Breast epithelium (tissue), 3 donors: ENCODE measurements at regions not wholly inside any gene's neighbourhood (a gene's known extent, or its start where the extent isn't known, plus 50 kb on each side); places are given as distances from the start of the nearest gene placed in this dataset.

Experiments used
- CTCF ChIP-seq, 3 donors: fragments of 450-650 bp; IDR thresholded peaks; one replicate each; pipeline ENCODE4 v1.5.1; 2016 to 2017; ENCODE audit warnings: antibody characterized with exemption in 3 of 3, mild to moderate bottlenecking in 3 of 3, moderate library complexity in 3 of 3
- POLR2A ChIP-seq: fragments of 450-650 bp; IDR thresholded peaks from one replicate; pipeline ENCODE4 v1.6.1; 2016; ENCODE audit warnings: antibody characterized with exemption, mild to moderate bottlenecking, moderate library complexity
- POLR2AphosphoS5 ChIP-seq, 3 donors: sonication (generic); formaldehyde crosslinking; IDR thresholded peaks; one replicate each; pipeline ENCODE4 v1.6.1; 2017; ENCODE audit warnings: antibody characterized with exemption in 3 of 3

DNA sequence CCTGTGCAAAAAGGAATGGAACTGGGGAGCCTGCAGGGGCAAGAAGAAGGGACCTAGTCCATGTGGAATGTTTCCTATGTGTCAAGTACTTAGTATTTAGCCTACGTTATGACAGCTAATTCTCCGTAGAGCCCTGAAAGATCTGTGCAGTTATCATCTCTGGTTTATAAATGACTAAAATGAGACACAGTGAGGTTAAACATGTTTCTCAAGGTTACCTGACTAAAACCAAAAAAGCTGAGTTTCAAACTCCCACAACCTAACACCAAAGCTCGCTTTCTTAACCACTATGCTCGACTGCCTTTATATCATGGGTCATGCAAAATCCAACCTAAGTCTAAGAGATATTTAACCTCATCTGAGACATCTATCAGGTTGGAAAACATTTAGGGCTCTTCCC lies 53.3 kb upstream of the CCL2 start:
- TF ChIP-seq POLR2AphosphoS5 (IDR thresholded peaks at IDR 0.05) (no peak), POLR2A (no peak), CTCF (IDR thresholded peaks at IDR 0.05) (no peak)
